Superior temporal gyrus (tissue), 1 donor: ENCODE measurements at regions not wholly inside any gene's neighbourhood (a gene's known extent, or its start where the extent isn't known, plus 50 kb on each side); places are given as distances from the start of the nearest gene placed in this dataset.

Experiments
- DNase-seq: peaks from one replicate; pipeline ENCODE4 v3.0.0-alpha.2; 2016; ENCODE audit errors: extremely low spot score

DNA sequence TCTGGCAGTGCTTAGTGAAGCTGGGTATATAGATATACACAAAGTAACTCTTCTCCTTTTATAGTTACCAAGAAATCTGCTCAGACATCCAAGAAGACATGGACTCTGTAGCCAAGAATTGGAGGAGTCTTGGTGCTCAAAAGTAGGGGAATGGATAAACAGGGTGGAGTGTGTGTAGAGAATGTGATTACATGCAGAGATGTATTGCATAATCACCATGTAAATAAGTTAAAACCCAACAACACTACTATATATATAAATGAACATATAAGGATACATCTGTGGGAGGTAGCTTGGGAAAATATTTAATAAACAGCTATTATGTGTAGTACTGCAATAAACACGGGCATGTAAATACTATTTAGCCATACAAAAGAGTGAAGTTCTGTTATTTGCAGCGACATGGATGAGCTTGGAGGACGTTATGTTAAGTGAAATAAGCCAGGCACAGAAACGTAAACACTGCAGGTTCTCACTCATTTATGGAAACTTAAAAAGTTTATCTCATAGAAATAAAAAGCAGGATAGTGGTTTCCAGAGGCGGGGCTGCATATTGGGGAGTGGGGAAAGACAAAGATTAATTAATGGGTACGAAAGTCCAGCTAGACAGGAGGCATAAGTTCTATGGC, 207.5 kb downstream of the TENT4A start:
- no peak for DNase-seq

DNA sequence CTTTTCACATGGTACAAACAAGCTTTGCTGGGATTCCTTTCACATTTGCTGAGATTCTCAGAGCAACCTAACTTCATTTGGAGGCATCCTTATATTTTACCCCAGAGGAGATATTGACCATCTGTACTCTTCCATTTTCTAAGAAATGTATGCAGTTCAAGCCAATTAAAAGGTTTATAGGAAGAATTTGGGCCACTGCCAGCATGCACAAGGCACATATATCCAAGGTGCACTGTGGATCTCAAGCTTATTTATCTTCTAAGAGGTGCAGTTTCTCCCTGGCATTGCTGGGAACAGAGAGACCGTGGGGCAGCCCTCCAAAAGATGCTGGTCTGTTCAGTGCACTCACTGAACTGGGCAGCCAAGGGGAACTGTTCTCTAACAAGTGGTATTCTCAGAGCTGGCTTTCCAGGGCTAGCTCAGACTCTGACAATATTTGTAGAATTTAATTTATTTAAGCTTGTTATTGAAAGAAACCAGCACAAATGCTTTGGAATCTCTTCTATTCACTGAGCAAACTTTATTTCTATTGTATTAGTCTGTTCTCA, 213.3 kb downstream of the TENT4A start:
- DNase-seq, result no peak

DNA sequence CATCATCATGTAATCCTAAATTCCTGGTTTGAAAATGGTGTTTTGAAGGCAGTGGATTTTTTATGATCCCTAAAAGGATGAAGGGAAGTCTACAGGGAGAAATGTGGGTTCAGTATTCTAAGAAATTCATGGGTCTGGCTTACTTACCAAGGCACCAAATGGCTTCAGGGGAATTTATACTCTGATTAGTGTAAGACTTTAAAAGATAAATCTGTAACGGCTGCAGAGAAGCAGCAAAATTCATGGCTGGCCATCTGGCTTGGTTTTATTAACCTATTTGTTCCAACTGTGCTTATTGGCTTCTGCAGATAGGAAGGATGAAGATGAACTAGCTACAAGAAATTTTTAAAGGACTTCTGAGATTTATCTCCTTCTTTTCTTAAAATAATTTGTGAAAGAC, 222.8 kb downstream of the TENT4A start:
- DNase-seq, result no peak

DNA sequence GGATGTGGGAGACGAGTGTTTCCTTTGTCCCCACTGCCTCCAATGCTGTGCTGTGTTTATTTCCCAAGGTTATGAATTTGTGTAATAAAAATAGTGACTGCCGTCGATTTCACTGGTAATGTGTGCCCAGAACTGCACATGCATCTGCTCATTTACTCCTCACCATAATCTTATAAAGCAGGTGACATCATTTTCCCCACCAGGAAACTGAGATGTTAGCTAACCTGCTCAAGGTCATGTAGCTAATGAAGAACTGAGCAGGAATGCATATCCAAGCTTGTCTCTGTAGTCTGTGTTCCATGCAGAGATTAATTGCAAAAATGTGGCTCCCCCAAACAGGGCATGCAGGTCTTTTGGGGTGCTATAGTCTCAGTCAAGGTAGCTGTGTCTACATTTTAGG, 224.4 kb downstream of the TENT4A start:
- no peak for DNase-seq

DNA sequence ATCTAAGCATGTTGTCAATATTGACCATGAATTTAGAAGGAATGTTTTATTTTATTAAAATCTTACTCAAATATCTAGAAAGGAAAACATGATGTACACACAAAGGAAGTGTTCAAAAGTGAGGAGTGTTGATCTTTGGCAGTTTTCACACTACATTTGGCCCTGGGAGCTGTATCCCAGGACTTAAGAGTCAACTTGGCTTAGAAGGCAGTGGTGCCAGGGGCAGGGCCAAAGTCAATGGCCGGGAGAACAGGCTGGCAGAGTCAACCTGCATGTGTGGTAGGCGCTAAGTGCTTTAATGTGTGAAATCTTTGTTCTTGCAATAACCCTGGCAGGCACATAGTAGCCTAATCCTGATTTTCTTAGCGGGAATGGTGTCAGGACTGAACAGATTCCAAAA, 228.4 kb downstream of the TENT4A start:
- no peak for DNase-seq

DNA sequence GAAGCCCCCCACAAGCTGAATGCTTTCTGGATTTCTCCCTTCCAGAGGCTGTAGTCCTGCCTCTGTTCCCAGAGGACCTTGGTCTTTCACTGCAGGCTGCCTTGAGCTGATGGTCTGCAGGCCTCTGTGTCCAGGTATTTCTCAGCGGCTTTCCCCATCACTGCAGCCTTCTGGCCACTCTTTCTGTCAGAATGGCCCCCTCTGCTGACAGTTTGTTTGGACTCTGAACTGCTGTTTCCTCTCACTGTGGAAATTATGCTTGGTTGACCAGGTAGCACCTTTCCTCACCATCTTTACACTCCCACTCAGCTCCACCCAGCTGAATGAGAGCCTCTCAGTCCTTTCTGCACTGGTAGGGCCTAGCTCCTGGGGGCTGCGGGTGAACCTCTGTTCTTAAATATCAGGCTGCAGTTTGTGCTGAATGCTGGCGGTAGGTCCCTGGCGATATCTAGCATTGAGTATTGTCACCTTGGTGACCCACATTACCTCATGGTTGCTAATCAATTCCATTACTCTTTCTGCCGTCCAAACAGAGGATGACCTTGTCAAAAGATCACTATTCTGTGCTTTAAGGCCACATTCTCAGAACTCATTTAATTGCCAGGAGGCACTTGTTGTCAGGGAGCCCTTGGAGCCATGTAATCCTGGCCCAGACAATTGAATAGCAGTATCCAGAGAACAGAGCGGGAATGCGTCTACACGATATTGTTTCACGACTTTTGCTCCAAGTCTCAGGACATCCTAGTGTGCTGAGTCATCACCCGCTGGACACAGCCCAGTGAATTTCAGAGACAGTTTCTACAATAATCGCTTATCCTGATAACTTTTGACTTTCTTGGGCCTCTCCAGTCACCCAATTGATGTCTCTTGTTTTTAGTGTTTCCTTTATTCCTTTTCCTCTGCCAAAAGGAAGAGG, 230.2 kb downstream of the TENT4A start:
- DNase-seq, result no peak

DNA sequence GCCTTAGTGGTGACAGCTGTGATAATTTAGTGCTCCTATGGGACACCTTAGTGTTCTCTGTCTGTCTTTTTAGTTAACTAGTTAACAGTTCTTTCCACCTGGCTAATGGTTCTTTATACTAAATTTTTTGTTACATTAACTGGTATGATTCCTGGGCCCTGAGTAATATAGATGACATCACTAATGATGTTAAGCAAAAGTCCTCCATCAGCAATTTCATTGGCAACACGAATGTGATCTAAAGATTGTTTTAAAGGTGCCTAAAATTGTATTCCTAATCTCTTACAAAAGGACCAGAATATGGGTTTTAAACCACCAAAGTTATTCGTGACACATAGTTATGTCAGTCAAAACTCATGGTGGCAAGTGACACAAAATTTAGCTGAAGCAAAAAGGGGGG, 235.3 kb downstream of the TENT4A start:
- DNase-seq, result no peak

DNA sequence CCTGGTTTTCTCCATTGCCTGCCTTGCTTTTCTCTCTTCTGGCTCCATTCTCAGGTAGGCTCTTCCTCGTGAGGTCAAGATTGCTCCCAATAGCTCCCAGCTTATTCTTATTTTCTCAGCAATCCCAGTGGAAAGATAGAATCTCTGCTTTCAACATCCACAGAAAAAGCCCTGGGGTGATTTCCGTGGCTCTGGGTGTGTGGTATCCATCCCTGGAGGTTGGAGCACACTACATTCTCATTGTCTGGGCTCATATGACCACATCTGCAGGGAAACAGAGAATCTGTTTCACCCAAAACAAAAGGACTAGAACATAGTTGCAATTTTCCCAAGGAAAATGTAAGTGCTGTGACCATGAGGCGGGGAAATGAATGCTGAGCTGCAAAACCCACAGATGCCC, 236.0 kb downstream of the TENT4A start:
- DNase-seq, result no peak

DNA sequence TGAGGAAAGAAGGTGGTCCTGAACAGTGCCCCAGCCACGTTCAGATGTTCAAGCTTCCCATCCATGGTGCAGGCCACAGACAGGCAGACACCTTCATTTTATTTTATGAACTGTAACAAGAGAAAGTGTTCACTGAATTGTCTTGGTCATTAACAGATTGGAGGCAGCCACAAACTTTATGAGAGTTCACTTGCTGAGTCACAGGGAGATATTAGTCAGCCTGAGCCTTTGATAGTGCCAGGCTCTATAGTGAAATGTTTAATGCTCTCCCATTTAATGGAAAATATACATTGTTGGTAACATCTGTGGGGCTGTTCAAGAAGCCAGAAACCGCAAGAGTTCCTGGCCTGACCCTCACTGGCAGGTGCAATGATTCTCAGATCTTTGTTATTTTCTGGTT, 237.0 kb downstream of the TENT4A start:
- no peak for DNase-seq

DNA sequence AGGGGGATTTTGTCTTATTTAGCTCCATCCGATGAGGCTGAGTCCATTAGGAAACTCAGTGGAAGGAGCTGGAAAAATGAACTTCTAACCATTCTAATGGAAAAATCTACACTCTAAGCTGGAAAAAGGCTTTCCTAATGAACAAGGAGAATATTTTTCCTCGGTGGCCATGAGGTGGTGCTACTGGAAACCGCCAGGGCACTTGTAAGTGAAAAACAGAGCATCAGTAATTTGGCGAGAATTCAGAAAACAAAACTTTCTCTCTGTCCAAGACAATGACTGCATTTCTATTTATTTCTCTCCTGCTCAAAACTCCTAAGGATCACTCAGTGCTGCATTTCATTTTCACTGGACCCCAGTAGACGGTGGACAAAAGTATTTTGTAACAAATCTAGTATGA, 237.6 kb downstream of the TENT4A start:
- DNase-seq, result no peak

DNA sequence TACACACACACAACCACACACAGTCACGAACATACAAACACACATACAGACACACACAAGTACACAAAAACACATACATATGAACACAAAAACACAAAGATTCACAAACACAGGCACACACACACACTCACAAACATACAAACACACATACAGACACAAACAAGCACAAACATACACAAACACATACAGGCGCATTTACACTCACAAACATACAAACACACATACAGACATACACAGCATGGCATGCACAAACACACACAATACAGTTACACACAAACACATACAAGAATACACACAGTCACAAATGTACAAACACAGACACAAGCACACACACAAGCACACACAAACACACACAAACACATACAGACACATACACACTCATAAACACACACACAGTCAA, 247.9 kb downstream of the TENT4A start:
- no peak for DNase-seq

DNA sequence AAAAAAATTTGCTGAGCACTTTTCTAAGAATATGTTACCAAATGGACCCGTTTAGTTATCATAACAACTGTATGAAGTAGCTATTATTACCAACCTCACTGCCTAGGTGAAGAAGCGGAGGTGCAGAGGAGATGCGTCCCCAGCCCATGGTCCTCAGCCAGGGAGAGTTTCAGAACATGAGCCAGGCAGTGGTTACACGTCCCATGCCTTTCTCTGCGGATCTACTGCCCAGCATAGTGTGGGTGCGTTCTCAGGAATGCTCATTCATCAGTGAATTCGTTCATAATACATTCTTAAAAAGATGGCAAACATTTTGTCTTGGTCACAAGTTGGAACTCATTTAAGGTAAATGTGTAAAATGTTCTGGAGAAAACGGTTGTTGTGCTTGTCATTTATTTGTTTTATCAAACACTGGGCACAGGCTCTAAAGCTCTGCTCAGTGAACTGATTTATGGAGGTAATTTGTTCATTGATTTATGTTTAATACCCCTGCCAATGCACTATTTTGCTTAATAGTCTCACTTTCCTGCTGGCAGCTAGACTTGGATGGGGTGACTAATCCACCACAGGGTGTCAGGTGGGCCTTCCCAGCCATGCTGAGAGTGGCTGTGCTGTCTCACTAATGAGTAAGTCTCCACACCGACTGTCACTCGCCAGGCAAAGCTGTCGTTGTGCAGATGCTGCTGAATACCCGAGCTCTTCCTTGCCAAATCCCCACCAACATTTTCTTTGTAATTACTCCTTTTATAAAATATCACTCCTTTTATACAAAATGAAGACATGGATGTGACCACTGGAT, 248.8 kb downstream of the TENT4A start:
- DNase-seq, result no peak

DNA sequence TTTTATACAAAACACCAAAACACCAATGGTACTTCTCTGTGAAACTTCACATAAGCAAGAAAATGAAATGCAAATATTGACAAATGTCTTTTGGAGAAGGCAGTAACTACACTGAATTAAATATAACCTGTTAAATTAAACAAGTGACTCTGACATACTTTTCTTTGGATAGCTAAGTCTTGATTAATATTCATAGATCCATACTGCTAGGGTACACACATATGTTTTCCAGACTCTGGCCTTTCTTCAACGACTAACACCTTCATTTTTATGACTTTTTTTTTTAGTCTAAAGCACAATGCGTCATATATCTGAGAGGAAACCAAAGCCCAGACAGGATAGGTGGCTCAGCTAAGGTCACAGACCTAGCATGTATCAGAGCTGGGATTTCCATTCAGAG, 263.7 kb downstream of the TENT4A start:
- DNase-seq, result no peak

DNA sequence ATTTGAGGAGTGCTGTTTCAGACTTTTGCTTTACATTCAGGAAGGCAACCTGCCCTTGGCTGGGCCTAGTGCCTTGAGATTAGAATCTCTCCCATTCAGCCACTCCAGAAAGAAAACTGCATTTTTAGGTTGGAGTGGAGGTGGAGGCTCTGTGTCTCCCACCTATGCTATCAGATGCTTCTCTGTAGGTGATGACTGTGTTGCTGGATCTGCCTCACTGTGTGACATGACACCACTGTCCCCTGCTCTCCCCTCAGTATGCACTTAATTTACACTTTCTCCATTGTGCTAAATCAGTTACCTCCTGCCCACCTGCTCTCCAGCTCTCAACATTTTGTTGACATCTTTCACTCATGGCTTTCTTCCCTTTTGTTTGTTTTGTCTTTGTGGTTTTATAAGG, 265.8 kb downstream of the TENT4A start:
- no peak for DNase-seq

DNA sequence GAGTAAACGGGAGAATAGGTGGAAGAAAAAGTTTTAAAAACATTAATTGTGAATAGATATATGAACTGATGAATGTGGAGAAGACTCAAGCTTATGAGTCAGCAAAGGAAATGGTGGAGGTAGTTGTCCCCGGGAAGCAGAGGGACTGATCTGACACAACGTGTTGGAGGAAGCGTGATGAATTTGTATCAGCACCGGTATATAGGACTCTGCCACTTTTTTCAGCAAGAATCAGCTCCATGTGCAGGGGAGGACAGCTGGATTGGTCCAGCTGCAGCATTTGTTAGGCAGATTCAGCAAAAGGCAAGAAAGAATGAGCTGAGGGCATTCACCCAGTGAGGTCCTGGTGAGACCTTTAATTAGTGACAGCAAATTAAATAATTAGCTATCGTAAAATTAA, 276.0 kb downstream of the TENT4A start:
- no peak for DNase-seq

DNA sequence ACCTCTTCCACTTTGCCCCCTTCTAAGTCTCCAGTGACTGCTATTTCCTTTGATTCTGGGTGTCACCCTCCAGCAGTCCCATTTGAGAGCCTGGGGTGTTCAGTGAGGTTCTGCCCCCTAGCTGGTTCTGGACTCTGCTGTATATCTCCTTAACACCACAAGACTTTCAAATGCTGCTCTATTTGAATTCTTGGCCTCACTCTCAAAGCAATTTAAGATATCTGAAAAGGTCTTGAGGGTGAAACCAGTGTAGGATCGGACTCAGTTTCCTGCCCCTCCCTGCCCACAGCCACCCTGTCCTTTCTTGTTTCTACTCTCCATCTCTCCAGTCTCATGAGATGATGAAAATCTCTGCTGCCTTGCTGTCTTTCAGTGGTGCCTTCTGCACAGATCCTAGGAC, 280.9 kb downstream of the TENT4A start:
- no peak for DNase-seq

DNA sequence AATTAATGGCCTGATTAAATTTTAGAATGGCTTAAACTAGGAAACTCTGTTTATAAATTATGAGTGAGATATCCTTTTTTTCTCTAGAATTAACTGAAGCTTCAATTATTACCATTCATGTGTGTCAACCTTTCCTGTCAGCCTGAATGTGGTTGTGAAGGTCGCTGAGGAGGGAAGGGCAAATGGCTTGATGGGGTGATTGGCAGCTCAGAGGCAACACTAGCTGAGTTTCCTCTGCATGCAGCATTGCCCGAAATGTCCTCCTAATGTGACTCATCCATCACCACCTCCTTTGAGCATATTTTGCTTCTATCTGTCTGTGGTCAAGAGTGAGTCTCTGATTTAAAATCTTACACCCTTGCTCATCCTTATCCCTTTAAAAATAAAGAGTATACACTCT, 281.9 kb downstream of the TENT4A start:
- DNase-seq, result no peak

DNA sequence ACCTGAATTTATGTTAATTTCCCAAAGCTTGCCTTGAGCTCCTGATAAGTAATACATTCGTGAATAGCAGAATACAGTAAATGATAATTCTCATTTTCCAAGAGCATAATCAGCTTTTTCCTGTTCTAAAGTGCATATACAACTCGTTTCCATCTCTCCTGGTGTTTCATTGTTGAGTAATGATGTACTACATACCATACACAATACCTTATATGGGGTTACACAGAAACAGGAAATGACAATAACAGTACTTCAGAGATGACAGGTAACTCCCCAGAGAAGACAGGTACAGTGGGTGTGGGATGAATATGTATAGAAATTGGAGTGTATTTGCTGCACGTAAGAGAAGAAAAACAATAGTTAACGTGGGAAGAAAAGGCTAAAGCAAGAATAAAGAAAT, 287.1 kb downstream of the TENT4A start:
- DNase-seq, result no peak

DNA sequence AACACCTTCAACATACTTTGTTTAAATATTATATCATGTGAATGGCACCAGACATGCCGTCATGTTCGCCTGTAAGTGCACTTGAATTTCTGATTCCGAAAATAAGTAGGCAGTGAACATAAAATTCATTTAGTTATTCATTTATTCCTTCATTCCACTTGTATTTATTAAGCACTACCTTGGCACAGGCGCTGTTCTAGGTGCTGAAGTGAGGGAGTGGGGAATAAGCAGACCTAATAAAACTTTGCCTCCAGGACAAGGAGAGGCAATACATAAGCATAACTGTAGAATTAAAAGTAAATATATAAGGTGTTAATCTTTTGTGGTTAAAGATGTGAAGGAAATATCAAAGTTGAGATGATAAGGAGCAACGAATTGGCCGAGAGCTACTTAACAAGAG, 297.4 kb downstream of the TENT4A start:
- DNase-seq, result no peak

DNA sequence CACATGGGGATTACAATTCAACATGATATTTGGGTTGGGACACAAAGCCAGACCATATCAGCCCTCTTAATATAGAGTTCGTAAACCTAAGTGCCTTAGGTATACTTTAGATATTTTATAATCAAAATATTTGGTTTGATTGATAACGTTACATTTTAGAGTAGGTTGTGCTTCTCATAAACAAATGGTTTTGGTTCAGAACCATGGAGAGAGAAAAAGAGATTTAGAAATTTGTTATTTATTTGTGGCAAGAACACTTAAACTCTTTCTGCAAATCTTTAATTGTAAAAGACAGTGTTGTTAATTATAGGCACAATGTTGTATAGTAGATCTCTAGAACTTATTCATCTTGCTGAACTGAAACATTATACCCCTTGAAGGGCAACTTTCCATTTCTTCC, 298.8 kb downstream of the TENT4A start:
- no peak for DNase-seq

DNA sequence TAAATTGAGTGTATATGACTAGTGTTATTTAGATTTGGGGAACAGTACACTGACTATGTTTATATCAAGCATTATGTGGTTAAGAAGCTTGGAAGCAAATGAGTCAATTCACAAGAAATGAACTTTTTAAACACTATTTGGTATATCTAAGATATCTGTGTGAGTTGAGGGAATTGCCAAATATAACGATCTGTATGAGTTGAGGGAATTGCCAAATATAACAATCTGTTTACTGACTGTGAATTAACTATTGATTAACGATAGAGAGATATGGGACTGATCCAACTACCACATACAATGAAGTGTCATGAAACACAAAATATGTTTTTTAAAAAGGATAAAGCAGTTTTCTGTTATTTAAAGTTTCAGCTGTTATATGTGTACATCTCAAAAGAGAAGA, 301.4 kb downstream of the TENT4A start:
- DNase-seq, result no peak

DNA sequence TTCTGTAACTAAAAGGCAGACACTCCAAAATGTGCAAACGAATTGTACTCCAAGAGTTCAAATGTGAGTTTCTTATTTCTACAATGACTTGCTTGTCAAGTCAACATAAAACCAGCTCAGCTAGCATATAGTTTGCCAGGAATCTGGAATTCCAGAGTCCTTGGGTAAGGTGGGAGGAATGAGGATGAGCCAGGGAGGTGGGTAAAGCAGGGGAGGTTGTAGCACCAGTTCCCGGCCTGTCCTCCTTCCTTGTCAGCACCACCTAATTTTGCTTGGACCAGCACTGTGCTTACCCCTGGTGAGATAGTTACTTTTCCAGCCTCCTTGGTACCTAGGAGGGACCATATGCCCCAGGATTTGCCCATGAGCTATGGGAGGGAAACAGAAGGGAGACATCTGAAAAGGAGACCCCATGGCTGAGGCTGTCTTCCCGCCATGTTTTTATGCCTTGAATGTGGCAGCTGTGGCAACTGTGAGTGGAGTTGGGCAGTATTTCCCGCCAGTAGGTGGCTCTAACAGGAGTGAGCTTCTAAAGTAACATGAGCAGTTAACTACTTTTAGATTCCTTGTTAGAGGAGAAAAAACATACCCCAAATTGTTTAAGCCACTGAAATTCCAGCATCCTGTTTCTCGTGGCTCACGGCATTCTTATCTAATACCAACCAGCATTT, 302.5 kb downstream of the TENT4A start:
- no peak for DNase-seq
